Activated naive CD4-positive, alpha-beta T cell (primary cell): ENCODE measurements at regions not wholly inside any gene's neighbourhood (a gene's known extent, or its start where the extent isn't known, plus 50 kb on each side); places are given as distances from the start of the nearest gene placed in this dataset.

Source experiments
- DNase-seq, 4 experiments: peaks; one replicate each; lab custom pipeline; 2025; lab: John Stamatoyannopoulos, UW

DNA sequence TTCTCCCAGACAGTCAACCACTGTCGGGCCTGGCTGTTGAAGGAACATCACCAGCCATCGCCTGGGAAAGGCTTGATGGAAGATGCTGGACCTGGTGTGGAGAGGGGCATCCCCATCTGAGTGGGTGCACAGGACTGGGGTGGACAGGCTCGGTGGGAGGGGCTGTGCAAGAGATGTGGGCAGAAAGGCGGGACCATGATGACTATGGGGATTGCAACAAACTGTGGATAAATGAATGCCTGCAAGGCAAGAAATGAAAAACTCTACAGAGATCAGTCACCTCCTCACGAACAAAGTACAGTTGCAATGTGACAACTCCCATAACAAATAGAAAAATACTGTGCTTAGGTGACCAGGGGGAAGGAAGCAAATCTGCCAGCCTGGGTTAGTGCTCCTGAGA lies 171.9 kb upstream of the GPR12 start:
- DNase-seq = no peak

DNA sequence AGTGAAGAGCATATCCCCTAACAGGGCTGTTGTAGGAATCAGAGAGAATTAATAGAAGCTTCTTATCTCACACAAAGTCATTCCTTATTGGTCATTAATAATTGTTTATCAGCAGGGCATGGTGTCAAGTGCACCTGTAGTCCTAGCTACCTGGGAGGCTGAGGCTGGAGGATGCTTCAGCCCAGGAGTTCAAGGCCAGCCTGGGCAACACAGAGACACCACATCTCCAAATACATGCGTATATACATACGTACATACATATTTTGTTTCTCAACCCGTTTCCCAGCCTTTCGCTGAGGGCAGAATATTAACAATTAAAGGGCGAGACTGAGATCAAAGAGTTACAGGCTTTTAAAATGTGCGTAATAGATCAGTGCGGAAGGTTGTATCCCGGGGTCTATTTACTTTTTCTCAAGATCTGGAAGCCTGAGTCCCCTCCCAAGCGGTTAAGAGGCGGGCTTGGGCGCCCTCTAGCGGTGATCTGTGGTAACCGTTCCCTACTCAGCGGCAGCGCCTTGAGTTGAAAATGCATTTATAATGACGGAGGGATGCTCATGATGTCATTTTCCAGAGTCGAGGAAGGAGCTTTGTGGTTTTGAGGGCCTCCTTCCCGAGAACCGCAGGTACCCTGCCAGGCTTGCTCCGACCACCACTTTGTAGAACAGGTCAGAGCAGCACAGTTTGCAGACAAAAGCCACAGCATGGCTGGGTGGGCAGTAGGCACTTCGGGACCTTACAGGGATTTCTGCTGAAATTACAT lies 169.6 kb upstream of the GPR12 start:
- DNase-seq = peak; percentile 42 to 66 (median 64)

DNA sequence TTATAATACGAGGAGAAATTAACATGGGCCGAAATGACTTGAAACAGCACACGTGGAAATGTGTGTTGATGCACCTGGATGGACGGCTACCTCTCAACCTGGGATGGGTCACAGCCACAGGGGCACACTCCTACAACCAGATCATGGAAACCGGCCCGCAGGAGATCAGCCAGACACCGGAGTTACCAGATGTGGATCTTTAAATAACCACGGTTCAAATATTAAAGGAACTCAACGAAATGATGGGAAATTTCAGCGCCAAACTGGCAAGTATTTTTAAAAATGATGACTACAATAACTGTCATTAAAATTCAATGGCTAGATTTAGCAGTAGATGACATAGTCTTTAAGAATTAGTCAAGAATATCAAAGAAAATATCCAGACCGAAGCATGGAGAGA lies 166.9 kb upstream of the GPR12 start:
- no peak for DNase-seq

DNA sequence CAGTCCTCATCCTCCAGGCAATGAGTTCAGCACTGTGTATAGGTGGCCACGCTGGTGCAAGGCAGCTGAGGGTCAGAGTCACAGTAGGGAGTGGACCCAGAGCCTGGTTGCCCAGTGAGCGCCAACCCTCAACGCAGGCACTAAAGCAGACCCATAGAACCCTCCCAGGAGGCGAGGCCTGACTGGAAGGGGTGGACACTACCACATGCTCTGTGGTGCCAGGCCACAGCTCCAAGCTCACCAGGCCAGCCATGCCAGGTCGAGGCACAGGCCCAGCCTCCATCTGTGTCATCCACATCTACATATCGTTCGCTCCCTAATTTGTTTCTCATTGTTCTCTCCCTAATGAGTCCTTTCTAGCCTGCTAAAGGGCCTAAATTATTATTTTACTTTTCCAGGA lies 165.8 kb upstream of the GPR12 start:
- DNase-seq = no peak

DNA sequence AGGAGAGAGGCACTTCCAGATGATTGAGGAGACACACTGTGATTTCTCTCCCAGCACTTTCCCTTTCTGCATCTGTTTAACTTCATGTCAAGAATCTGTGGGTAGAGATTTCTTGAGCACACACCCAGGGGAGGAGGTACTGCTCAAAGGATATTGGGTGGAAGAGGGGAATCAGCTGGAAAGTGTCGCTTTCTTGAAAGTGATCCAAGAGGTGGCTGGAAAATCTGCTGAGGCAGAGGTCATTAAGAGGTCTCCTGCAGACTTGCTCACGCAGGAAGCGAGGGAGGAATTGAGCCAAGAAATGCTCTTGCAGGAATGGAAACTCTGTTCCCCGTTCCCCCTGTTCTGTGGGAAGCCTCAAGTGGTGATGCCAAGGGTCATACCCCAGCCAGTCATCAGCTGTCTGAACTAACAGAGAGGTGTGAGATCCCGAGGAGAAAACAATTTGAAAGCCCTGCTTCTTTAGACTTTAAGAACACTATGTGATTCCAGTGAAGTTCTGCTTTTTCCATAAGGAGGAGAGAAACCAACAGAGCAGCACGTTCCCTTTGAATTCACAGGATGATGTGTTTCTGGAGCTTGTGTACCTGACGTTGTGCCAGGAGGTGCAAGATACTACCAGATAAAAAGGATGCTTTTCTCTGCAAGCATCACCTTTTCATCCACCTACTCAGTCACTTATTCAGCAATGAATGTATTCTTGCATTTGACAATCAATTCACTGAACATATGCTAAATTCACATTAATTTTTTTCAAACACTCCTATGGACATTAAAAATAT lies 163.4 kb upstream of the GPR12 start:
- no peak for DNase-seq

DNA sequence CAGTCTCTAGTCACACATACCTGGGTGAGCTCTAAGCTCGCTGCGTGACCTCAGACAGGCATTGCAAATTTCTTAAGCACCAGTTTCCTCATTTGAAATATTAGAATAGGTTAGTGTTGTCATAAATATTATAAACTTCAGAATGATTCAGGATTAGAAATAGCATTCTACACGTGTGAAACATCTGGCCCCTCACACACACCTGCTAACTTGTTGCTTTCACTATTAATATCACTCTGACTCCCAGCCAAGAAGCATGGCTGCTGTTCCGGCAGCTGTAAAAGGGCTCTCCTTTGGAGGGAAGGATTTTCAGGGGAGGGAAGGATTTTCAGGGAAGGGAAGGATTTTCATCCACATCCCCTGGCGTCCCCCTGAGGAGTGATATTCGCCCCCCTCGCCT lies 161.3 kb upstream of the GPR12 start:
- DNase-seq = no peak

DNA sequence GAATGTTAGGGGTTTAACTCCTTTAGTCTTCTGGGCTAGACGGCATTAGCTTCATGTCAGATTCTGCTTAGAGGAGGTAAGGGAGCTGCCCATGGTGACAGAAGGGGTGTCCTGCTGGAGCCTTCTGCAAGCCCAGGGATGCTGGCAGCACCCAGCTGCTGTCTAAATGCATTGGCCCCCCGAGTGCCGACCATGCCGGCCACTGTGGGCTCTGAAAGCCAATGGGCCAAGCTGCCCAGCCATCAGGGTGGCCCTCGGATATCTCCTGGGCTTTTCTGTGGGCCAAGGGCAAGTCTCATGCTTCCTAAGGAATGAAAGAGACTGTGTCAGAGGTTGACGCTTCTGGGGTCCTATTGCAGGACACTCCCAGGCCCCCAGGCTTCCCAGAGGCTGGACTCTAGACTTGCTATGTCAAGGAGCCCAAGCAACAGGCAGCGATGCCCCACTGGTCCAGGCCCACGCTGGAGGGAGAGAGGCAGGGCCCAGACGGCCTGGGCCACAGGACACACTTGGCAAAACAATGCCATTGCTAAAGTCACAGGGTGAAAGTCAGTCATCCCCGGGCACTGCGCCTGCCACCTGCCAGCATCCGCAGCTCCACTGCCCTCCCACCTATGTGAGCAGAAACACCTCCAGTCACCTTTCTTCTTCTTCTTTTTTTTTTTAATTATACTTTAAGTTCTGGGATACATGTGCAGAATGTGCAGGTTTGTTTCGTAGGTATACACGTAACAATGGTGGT lies 160.2 kb upstream of the GPR12 start:
- no peak for DNase-seq

DNA sequence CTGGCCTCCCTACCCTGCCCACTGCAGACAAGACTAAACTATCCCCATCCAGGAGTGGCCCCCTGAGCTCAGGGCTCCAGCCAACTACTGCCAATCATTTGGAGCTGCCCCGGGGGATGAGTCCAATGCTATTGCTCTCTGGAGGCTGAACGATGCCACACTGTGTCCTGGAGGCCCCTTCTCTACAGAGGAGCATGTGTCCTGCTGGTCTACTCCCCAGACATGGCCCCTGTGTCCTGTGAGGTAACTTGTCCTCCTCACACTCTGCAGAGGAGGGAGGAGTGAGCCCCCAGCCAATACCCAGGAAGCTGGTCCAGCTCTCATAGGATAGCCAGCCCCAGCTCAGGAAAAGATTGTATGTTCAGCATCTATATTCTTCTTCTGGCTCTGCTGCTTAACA lies 159.1 kb upstream of the GPR12 start:
- no peak for DNase-seq

DNA sequence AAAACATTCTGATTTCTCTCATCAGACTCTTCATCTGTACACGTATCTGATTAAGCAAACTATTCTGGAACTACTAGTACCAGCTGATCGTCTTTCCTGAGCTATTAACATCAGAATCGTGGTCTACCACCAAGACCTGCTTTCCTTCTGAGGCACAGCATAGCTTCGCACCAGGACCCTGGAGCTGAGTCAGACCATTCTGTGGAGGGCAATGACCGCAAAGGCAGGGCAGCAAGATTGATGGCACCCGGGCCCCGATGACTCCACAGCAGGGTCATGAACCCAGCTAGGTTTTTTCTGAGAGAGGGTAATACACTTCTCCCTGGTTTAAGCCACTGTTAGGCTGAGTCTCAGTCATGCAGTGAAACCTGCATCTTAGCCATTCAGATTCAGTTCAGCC lies 158.7 kb upstream of the GPR12 start:
- no peak for DNase-seq

DNA sequence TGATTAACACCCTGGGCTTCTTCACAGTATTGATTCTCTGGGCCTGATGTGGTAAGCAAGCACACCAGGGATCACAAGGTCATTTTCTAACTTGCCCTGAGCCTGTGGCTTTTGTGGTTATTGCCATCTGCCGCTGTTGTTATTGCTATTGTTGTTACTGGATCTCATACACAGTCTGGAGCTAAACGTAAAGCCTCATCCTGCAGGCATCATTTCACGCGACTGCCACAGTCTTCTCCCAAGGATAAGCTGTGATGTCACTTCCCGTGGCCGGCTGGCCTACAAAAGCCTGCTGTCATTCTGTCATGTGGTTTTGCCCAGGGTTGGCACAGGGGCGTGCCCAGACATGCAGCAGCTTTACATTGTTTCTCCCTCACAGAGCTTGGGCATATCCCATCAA lies 154.0 kb upstream of the GPR12 start:
- DNase-seq = no peak

DNA sequence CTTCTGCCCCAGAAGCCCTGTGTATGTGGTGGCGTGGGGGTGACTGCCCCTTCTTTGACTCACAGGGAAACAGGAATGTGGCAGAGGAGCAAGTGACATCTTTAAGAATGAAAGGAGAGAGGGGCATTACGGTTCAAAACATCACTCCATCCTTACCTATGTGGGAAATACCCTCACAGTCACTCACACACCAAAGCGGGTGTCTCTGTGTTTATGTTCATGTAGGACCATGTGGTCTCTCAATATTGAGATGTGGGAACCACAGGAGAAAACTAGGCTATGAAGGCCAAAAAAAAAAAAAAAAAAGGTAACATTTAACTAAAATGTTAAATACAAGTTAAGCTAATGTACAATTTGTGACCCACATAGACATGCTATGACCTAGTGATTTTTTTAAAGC lies 153.6 kb upstream of the GPR12 start:
- no peak for DNase-seq

DNA sequence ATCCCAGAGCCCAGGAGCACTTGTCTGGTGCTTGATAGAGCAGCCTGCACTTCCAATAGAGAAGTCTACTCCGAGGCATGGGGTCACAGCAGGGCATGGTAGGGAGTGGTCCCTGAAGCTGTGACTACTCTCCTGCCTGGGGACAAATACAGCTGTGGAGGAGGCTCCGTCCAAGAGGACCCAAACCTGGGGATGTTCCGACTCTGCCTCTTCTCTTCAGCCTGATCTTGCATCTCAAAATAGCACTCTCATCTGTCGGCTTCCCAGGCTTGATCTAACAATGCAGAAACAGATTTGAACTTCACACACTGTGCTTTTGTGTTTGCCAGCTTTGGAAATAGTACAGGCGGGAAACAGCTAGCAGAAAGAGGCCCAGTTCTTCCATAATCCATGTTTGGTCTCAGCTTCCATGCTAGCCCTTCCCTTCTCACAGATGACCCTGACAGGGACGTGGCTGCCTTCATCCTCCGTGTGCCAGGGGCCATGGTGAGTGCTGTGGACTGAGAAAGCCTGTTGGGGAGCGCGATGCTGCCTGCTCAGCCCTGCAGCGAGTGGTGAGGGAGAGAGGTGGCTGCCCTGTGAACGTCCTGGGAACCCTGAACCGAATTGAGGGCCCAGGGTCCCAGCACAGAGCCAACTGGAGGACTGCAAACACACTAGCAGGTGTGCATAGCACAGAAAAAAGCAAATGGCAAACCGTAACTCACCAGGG lies 150.3 kb upstream of the GPR12 start:
- no peak for DNase-seq

DNA sequence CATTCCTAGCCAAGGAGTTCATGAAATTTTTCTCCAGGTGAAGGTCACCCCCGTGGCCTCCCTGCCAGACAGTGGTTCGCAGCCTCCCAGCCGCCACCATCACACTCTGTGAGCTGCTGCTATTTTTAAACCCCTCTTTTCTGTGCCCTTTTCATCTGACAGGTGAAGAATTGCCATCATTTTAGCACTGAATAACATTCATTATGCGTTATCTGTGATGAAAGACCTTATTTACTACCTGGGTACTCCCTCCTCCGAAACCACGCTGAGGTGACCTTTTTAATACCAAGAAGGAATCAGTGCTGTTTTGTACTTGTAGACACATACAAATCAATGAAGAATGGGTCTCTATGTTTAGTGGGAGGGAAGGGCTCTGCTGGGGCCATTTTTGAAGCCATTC lies 148.9 kb upstream of the GPR12 start:
- DNase-seq = no peak

DNA sequence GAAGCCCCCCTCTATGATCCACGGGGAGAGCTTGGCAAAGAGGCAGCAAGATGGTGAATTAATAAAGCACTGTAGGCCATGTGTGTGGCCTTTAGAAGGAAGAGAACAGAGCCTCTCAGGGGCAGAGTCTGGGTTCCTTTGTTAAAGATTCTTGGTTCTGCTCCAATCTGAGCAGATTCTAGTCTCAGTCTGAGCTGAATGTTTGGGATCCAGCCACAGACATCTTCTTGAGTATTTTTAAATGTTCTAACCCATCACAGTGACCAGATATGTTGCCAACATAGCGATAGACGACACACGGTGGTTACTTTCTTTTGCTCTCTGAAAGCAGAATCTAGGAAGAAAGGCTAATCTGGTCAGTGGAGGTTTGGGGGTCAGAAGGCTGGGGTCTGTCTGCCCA lies 147.5 kb upstream of the GPR12 start:
- DNase-seq = no peak

DNA sequence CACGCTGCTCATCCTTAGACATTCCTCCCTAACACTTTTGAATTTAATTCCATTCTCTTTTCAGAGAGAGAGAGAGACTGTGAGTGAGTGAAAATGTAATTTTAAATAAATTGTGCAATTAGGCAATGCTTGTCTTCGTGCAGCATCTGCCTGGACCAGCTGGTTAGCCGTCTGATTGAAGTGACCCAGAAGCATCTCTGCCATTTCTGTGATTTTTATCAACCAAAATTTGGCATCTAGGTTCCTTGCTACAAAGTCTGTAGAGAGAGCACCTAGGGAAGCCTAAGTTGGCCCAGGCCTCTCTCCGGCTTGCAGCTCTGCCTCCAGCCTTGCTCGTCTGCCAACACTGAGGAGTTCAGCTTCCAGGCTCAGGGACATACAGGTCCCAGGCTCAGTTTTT lies 138.6 kb upstream of the GPR12 start:
- no peak for DNase-seq

DNA sequence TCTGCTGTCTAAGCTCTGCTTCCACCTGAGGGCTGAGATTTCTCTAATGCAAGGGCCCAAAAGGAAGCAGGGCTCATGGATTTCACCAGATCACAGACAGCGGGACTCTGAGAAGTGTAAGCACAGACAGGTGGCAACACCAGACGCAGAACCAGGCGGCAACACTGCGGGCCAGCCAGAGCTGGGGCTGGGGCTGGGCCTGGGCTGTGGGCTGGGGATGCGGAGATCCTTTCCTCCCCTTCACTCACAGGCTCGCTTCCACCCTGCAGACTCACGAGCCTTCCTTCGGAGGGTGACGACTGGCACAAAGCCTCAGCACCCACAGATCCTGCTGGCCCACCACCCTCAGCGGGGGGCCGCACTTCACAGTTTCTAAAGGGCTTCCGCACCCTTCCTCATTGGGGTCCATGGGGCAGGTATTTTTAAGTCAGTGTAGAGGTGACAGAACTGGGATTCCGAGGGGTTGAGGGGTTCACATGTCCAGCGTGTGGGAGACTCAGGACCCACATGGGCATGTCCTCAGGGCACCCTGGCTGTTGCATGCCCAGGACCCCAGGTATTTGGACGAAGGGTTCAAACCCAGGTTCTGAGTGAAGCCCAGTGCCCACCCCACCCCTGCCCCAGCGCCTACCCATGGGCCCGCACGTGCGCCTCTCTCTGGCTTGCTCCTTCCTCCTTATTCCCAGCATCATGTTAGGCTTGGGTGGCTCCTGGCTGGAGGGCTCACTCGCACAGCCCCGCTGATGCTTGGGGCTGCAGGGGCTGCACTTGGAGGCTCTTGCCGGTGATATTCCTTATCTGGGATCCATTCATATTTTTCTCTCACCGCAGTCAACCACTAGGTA lies 137.3 kb upstream of the GPR12 start:
- DNase-seq = no peak

DNA sequence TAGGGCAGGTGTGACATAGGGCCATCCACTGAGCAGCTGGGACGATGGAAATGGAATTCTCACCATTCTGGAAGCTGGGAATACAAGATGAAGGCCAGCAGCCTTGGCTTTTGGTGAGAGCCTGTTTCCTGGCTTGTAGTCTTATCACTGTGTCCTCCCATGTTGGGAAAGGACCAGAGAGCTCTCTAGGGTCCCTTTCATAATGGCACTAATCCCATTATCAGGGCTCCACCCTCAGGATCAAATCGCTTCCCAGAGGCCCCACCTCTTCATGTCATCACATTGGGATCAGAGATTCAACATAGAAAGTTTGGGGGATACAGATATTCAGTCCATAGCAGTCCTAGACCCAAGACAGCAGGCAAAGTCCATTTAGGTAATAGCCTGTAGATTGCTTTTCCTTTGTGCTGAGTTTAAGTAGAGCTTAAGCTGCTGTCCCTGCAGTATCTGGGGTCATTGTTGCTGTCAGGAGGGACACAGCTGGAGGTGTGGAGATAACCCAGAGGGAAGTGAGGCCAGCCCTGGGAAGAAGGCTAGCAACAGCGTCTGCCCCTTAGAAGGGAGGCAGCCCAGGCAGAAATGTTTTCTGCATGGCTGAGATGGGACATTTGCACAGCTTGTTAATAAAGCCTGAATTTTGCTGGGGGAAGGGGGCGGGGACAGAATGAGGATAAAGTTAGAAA lies 136.5 kb upstream of the GPR12 start:
- DNase-seq = no peak

DNA sequence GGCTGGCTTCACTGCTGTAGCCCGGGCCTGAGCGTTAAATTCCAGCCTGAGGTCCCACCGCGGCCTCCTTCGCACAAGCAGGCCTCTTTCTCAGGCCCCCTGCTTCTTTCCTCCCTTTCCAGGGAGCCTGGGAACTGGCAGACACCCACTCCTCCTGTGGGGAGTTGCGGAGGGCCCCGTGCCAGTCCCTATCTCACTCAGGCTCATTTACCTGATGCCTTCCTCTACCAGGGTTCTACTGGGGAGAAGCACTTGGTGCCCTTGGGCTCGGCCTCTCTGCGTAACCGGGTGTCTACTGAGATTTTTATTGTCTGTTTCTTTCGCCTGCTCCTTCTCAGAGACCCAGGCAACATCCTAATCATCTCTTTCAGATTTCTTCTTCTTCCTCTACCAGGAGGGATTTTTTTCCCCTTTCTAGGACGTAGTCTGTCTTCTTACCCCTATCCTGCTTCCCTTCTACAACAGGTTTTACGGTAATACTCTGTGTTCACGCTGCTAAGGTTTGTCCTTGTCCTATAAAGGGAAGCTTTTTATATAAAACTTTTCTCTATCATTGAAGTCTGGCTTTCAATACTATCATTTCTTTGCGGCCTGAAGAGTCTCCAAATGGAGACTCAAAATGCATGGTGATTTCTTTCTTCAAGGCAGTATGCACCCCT lies 135.4 kb upstream of the GPR12 start:
- no peak for DNase-seq

DNA sequence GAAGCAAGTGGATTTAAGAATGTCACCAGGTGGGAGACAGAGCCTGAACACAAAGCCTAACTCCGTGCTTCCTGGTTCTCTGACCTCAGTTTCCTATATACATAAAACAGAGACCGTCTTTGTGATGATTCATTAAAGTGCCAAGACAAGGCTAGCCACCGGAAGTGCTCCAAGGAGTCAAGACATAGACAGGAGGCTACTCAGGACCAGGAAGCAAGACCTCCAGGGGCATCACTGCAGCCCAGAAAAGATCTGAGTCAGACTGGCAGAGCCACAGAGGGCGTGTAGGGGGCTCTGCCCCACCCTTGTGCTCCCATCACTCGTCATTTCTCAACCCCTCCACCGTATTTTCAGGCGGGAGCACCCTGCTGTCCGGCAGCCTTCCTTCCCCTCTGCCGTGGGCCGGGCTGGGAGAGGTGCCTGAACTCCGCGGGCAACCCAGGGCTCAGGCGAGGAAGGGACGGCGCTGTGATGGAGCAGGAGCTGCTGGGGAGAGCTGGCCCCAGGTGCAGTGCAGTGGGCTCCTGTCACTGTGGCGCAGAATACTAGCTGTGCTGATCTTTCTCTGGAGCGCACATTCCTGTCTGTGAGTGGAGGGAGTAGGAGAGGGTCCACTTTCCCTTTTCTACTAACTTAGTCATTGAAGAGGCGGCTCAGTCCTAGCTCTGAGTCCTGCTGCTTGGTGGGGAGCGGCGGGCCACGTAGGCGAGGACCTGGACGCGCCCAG lies 134.7 kb upstream of the GPR12 start:
- no peak for DNase-seq

DNA sequence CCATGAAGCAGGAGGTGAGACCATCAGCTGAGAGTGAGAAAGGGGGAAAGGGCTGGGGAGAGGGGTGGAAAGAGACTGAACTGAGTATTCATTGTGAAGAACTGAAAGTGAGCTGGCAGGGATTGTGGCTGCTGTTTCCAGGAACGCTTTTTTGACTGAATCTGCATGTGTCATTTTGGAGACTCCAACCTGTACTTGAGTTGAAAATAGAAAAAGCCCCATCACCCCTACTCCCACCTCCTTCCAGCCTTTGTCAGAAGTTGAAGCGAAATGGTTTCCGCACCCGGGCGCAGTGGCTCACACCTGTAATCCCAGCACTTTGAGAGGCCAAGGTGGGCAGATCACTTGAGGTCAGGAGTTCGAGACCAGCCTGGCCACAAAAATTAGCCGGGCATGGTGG lies 128.0 kb upstream of the GPR12 start:
- no peak for DNase-seq
